Stomach (tissue), 8 donors: ENCODE measurements at regions not wholly inside any gene's neighbourhood (a gene's known extent, or its start where the extent isn't known, plus 50 kb on each side); places are given as distances from the start of the nearest gene placed in this dataset.
A peak's percentile ranks its signal among the peaks of the same experiment; 100 is the strongest.

ENCODE experiments used
- DNase-seq, 2 donors: peaks; one replicate each; pipeline versions ENCODE4 v3.0.0 to v3.0.0-alpha.2; 2013 to 2019
- H3K27ac ChIP-seq, 5 donors: fragments of 200-600 bp in 4 of 5; sonication (generic) in 4 of 5; one replicate each; pipeline ENCODE4 v1.5.1; 2013 to 2019; ENCODE audit warnings: mild to moderate bottlenecking in 1 of 5, moderate library complexity in 1 of 5
- H3K27me3 ChIP-seq, 3 donors: fragments of 200-600 bp; sonication (generic); one replicate each; pipeline ENCODE4 v1.5.1; 2017 to 2019; ENCODE audit warnings: mixed run types in 1 of 3
- H3K36me3 ChIP-seq, 4 donors: fragments of 200-600 bp; sonication (generic); 1 replicate in 3 of 4; 2 replicates in 1 of 4; pipeline ENCODE4 v1.5.1; 2016 to 2019
- H3K4me1 ChIP-seq, 4 donors: fragments of 200-600 bp; sonication (generic); one replicate each; pipeline ENCODE4 v1.5.1; 2016 to 2019
- H3K4me3 ChIP-seq, 4 donors: fragments of 200-600 bp; sonication (generic) in 3 of 4; one replicate each; pipeline ENCODE4 v1.5.1; 2016 to 2019; ENCODE audit warnings: mild to moderate bottlenecking in 1 of 4
- H3K9me3 ChIP-seq, 4 donors: fragments of 200-600 bp; sonication (generic); one replicate each; pipeline ENCODE4 v1.5.1; 2016 to 2019
- EP300 ChIP-seq: sonication (generic); formaldehyde crosslinking; IDR thresholded peaks from one replicate; pipeline ENCODE4 v1.6.1; 2017; ENCODE audit warnings: antibody characterized with exemption
- POLR2A ChIP-seq, 4 donors: fragments of 450-650 bp; IDR thresholded peaks; one replicate each; pipeline ENCODE4 v1.6.1; 2016; ENCODE audit warnings: antibody characterized with exemption in 4 of 4, control low read depth in 2 of 4, mild to moderate bottlenecking in 1 of 4, moderate library complexity in 1 of 4
- POLR2AphosphoS5 ChIP-seq, 3 donors: sonication (generic); formaldehyde crosslinking; IDR thresholded peaks; one replicate each; pipeline ENCODE4 v1.6.1; 2016; ENCODE audit warnings: antibody characterized with exemption in 3 of 3
- WGBS, 5 donors: extraction: QIAGEN DNeasy Blood & Tissue Kit in 3 of 5; methylation state at CpG; one replicate each; pipeline versions ENCODE4 v1.1.5 to v1.1.7; 2013 to 2018; 5-methylcytosine and 5-hydroxymethylcytosine counted together
- intact Hi-C: fragments of 100-400 bp; cut with DNase I; formaldehyde crosslinking; loops from one replicate; pipeline ENCODE4 v1.15.1; 2023; ENCODE audit warnings: low total_unique reads
- TF ChIP-seq, protein P1 (sequence below), 7 experiments: fragments of 450-650 bp in 4 of 7; fragments of 200-600 bp in 3 of 7; sonication (generic) in 3 of 7; IDR thresholded peaks; one replicate each; pipeline ENCODE4 v1.5.1; 2016 to 2019; ENCODE audit warnings: antibody characterized with exemption in 7 of 7, control low read depth in 2 of 7, mild to moderate bottlenecking in 1 of 7
- donor health status: healthy with polysubstance abuse.
- donor health status: Bipolar disorder and iron deficiency.
- donor health status: healthy.

- peak; percentile 64 to 87 for DNase-seq
- Histone ChIP-seq H3K36me3 (no peaks in the 10 kb centered on the region), H3K9me3 (no peaks in the 10 kb centered on the region), H3K27ac (no peak overlapping the region), H3K27me3 (no peaks in the 10 kb centered on the region), H3K4me1 (peaks cover 0 to 15% (median 6%) of the 10 kb centered on the region in 4 donors), H3K4me3 (no peak overlapping the region)
- 30 to 33% (median 32%) methylated on average over 22 to 26 of the region's 26 CpGs for WGBS, 5 donors
- TF ChIP-seq, protein P1, sequence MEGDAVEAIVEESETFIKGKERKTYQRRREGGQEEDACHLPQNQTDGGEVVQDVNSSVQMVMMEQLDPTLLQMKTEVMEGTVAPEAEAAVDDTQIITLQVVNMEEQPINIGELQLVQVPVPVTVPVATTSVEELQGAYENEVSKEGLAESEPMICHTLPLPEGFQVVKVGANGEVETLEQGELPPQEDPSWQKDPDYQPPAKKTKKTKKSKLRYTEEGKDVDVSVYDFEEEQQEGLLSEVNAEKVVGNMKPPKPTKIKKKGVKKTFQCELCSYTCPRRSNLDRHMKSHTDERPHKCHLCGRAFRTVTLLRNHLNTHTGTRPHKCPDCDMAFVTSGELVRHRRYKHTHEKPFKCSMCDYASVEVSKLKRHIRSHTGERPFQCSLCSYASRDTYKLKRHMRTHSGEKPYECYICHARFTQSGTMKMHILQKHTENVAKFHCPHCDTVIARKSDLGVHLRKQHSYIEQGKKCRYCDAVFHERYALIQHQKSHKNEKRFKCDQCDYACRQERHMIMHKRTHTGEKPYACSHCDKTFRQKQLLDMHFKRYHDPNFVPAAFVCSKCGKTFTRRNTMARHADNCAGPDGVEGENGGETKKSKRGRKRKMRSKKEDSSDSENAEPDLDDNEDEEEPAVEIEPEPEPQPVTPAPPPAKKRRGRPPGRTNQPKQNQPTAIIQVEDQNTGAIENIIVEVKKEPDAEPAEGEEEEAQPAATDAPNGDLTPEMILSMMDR (IDR thresholded peaks at IDR 0.05), result peak in 5 of 7 experiments; percentile 61 to 88 (median 85)
- no peak for TF ChIP-seq EP300
- TF ChIP-seq POLR2A (IDR thresholded peaks at IDR 0.05), result no peak
- peak in 2 of 3 donors; percentile 53 to 65 for TF ChIP-seq POLR2AphosphoS5 (IDR thresholded peaks at IDR 0.05)
- intact Hi-C loops, result loop anchor here (10.0 kb wide), 1 partner anchor 1059 kb away; no protein-coding TSS in a partner anchor
These were observed 268.2 kb downstream of the CDC5L start for GRCh38 chr6:44655412-44656342.

DNA sequence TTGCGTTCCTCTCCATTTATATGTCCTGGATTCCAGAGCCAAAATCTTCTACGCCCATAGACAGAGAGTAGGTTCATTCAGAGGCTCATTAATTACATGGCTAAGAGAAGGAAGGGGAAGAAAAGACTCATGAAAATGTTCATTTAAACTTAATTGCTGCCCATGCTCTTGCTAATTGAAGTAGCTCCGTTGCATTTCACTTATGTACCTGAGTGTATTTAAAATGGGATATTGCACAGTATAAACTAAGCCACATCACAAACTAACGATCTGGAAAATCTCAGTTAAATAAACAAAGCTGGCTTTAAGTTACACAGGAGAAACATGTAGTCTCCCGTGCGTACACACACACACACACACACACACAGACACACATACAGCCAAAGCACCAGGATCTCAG is 269.2 kb downstream of the CDC5L start:
- no peak overlapping the region for H3K4me3 ChIP-seq
- 62 to 75% (median 69%) methylated on average over 6 of the region's 6 CpGs for WGBS, 5 donors
- H3K27ac ChIP-seq, result no peak overlapping the region
- DNase-seq, result no peak
- TF ChIP-seq EP300 (no peak), POLR2A (IDR thresholded peaks at IDR 0.05) (no peak), POLR2AphosphoS5 (IDR thresholded peaks at IDR 0.05) (no peak)
- TF ChIP-seq, protein P1 (IDR thresholded peaks at IDR 0.05), result no peak
- no peaks in the 10 kb centered on the region for H3K9me3 ChIP-seq
- intact Hi-C loops, result loop anchor here (10.0 kb wide), 1 partner anchor 1058 kb away; no protein-coding TSS in a partner anchor
- no peaks in the 10 kb centered on the region for H3K27me3 ChIP-seq
- H3K36me3 ChIP-seq, result no peaks in the 10 kb centered on the region
- H3K4me1 ChIP-seq, result peaks cover 0 to 15% (median 6%) of the 10 kb centered on the region in 4 donors

GRCh38 chr6:44657206-44657819 is 269.8 kb downstream of the CDC5L start:
- 85 to 91% (median 88%) methylated on average over 9 to 10 of the region's 10 CpGs for WGBS, 5 donors
- H3K36me3 ChIP-seq, result no peaks in the 10 kb centered on the region
- no peak overlapping the region for H3K27ac ChIP-seq
- TF ChIP-seq POLR2AphosphoS5 (IDR thresholded peaks at IDR 0.05) (no peak), EP300 (no peak), POLR2A (IDR thresholded peaks at IDR 0.05) (no peak)
- TF ChIP-seq, protein P1 (IDR thresholded peaks at IDR 0.05), result no peak
- no peak overlapping the region for H3K4me3 ChIP-seq
- no peaks in the 10 kb centered on the region for H3K27me3 ChIP-seq
- peaks cover 0 to 15% (median 6%) of the 10 kb centered on the region in 4 donors for H3K4me1 ChIP-seq
- DNase-seq, result no peak
- no peaks in the 10 kb centered on the region for H3K9me3 ChIP-seq
- intact Hi-C loops, result loop anchor here (10.0 kb wide), 1 partner anchor 1057 kb away; no protein-coding TSS in a partner anchor

DNA sequence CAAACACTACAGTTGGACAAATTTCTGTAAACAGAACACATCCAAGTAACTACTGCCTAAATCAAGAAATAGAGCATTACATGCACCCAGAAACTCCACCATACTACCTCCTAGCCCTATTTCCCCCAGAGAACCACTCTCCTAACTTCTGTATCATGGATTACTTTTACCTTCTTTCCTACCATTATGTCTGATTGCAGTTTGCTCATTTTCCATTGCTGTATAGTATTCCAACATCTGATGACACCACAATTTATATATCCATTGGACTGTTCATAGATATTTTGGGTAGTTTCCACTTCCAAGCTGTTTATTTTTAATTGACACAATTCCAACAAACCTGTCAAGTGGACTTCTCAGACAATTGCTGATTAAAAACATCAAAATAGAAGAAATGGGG is 271.1 kb downstream of the CDC5L start:
- H3K4me3 ChIP-seq, result no peak overlapping the region
- no peaks in the 10 kb centered on the region for H3K27me3 ChIP-seq
- H3K27ac ChIP-seq, result no peak overlapping the region
- TF ChIP-seq, protein P1 (IDR thresholded peaks at IDR 0.05), result no peak
- no peak for TF ChIP-seq POLR2A (IDR thresholded peaks at IDR 0.05)
- TF ChIP-seq POLR2AphosphoS5 (IDR thresholded peaks at IDR 0.05), result no peak
- no peak for TF ChIP-seq EP300
- H3K4me1 ChIP-seq, result peaks cover 0 to 11% (median 6%) of the 10 kb centered on the region in 4 donors
- intact Hi-C loops, result loop anchor here (10.0 kb wide), 1 partner anchor 1056 kb away; no protein-coding TSS in a partner anchor
- no peaks in the 10 kb centered on the region for H3K36me3 ChIP-seq
- H3K9me3 ChIP-seq, result no peaks in the 10 kb centered on the region
- no peak for DNase-seq
